Mucosa of gallbladder (tissue), 1 donor: ENCODE measurements at regions not wholly inside any gene's neighbourhood (a gene's known extent, or its start where the extent isn't known, plus 50 kb on each side); places are given as distances from the start of the nearest gene placed in this dataset.
"Not testable (repeated sequence)": the region's sequence is repeated elsewhere in the genome, so short reads cannot be mapped to it uniquely, and the experiment has no call there.

Experiments
- DNase-seq: peaks from one replicate; pipeline ENCODE4 v3.0.0-alpha.2; 2020; ENCODE audit warnings: low spot score
- donor health status: DM: no; HTN: no; CAD: no.

- DNase-seq: no peak
Measured at GRCh38 chr2:195356920-195357440, 300.0 kb upstream of the SLC39A10 start.

- no peak for DNase-seq
Measured at GRCh38 chr2:195356026-195356425, 301.0 kb upstream of the SLC39A10 start.

GRCh38 chr2:195352581-195352980 is 304.4 kb upstream of the SLC39A10 start:
- DNase-seq: no peak

- DNase-seq: no peak
Measured at GRCh38 chr2:195343942-195344530, 313.0 kb upstream of the SLC39A10 start.

- DNase-seq: no peak
Measured at GRCh38 chr2:195343540-195343939, 313.5 kb upstream of the SLC39A10 start.

- DNase-seq: no peak
Measured at GRCh38 chr2:195342061-195342460, 315.0 kb upstream of the SLC39A10 start.

GRCh38 chr2:195338856-195339255 is 318.2 kb upstream of the SLC39A10 start:
- no peak for DNase-seq

- DNase-seq: no peak
Measured at GRCh38 chr2:195337597-195337996, 319.4 kb upstream of the SLC39A10 start.

- DNase-seq: no peak
Measured at GRCh38 chr2:195333869-195334268, 323.2 kb upstream of the SLC39A10 start.

- DNase-seq: no peak
Measured at GRCh38 chr2:195331966-195332365, 325.1 kb upstream of the SLC39A10 start.

- no peak for DNase-seq
Measured at GRCh38 chr2:195331129-195331528, 325.9 kb upstream of the SLC39A10 start.

GRCh38 chr2:195330513-195330956 is 326.5 kb upstream of the SLC39A10 start:
- DNase-seq: no peak

- DNase-seq: not testable (repeated sequence)
Measured at GRCh38 chr2:195329784-195330183, 327.2 kb upstream of the SLC39A10 start.

GRCh38 chr2:195326537-195326936 is 330.5 kb upstream of the SLC39A10 start:
- DNase-seq: no peak

- no peak for DNase-seq
Measured at GRCh38 chr2:195322324-195322723, 334.7 kb upstream of the SLC39A10 start.

GRCh38 chr2:195320413-195320973 is 336.5 kb upstream of the SLC39A10 start:
- DNase-seq: no peak

- no peak for DNase-seq
Measured at GRCh38 chr2:195319548-195320412, 337.2 kb upstream of the SLC39A10 start.

- DNase-seq: no peak
Measured at GRCh38 chr2:195319112-195319460, 337.9 kb upstream of the SLC39A10 start.

GRCh38 chr2:195318440-195319111 is 338.4 kb upstream of the SLC39A10 start:
- peak; percentile 33 for DNase-seq

GRCh38 chr2:195317550-195317949 is 339.5 kb upstream of the SLC39A10 start:
- no peak for DNase-seq

GRCh38 chr2:195316486-195316885 is 340.5 kb upstream of the SLC39A10 start:
- DNase-seq: no peak

- DNase-seq: no peak
Measured at GRCh38 chr2:195313962-195314361, 343.1 kb upstream of the SLC39A10 start.
